Fibroblast of lung (primary cell): ENCODE measurements at regions not wholly inside any gene's neighbourhood (a gene's known extent, or its start where the extent isn't known, plus 50 kb on each side); places are given as distances from the start of the nearest gene placed in this dataset.

Source experiments
- DNase-seq, 2 donors: peaks; one replicate each; pipeline versions ENCODE4 v3.0.0 to v3.0.0-alpha.2; 2010; ENCODE audit warnings: low read depth in 2 of 2
- H2AFZ ChIP-seq: 2 replicates; pipeline ENCODE4 v1.5.1; 2012; ENCODE audit warnings: low read length, control low read depth, inconsistent platforms
- H3K27ac ChIP-seq: 2 replicates; pipeline ENCODE4 v1.5.1; 2011; ENCODE audit warnings: low read length, control low read depth; ENCODE audit not compliant: insufficient read depth
- H3K27me3 ChIP-seq: 2 replicates; pipeline ENCODE4 v1.5.1; 2011; ENCODE audit warnings: mild to moderate bottlenecking, low read length; ENCODE audit not compliant: control insufficient read depth, insufficient read depth
- H3K36me3 ChIP-seq: 2 replicates; pipeline ENCODE4 v1.5.1; 2011; ENCODE audit warnings: low read length; ENCODE audit not compliant: control insufficient read depth, insufficient read depth
- H3K4me1 ChIP-seq: 2 replicates; pipeline ENCODE4 v1.5.1; 2011; ENCODE audit warnings: low read length; ENCODE audit not compliant: control insufficient read depth, insufficient read depth; ENCODE audit errors: extremely low read depth
- H3K4me2 ChIP-seq: 2 replicates; pipeline ENCODE4 v1.5.1; 2011; ENCODE audit warnings: low read length, control low read depth; ENCODE audit not compliant: insufficient read depth; ENCODE audit errors: extremely low read depth
- H3K4me3 ChIP-seq, 4 experiments: fragments of 200-600 bp in 1 of 4; sonication (generic) in 1 of 4; replicated peaks in 1 of 4; 2 replicates each; pipeline ENCODE4 v1.5.1; 2011 to 2016; ENCODE audit warnings: low read length in 4 of 4, low read depth in 3 of 4, mild to moderate bottlenecking in 3 of 4, control low read depth in 2 of 4, inconsistent platforms in 1 of 4, mixed read lengths in 1 of 4; ENCODE audit not compliant: insufficient read depth in 1 of 4; ENCODE audit errors: control extremely low read depth in 1 of 4
- H3K79me2 ChIP-seq: 2 replicates; pipeline ENCODE4 v1.5.1; 2012; ENCODE audit warnings: mild to moderate bottlenecking, low read length, inconsistent platforms; ENCODE audit not compliant: control insufficient read depth, insufficient read depth
- H3K9ac ChIP-seq: 2 replicates; pipeline ENCODE4 v1.5.1; 2011; ENCODE audit warnings: mild to moderate bottlenecking, low read length, control low read depth; ENCODE audit not compliant: insufficient read depth
- H3K9me3 ChIP-seq: 2 replicates; pipeline ENCODE4 v1.5.1; 2012; ENCODE audit warnings: low read depth, low read length; ENCODE audit not compliant: control insufficient read depth, insufficient read depth
- H4K20me1 ChIP-seq: 2 replicates; pipeline ENCODE4 v1.5.1; 2011; ENCODE audit warnings: low read length; ENCODE audit not compliant: control insufficient read depth, insufficient read depth; ENCODE audit errors: extremely low read depth
- CTCF ChIP-seq, 2 donors: IDR thresholded peaks in 1 of 2; conservative IDR thresholded peaks in 1 of 2; 1 replicate in 1 of 2; 2 replicates in 1 of 2; pipeline ENCODE4 v1.5.1; 2011 to 2012; ENCODE audit warnings: low read length in 2 of 2, control low read depth in 1 of 2, inconsistent platforms in 1 of 2, low read depth in 1 of 2, mild to moderate bottlenecking in 1 of 2
- EZH2 ChIP-seq: IDR thresholded peaks from 2 replicates; pipeline ENCODE4 v1.5.1; 2012; ENCODE audit warnings: low read length, control low read depth, mild to moderate bottlenecking; ENCODE audit errors: missing control alignments

DNA sequence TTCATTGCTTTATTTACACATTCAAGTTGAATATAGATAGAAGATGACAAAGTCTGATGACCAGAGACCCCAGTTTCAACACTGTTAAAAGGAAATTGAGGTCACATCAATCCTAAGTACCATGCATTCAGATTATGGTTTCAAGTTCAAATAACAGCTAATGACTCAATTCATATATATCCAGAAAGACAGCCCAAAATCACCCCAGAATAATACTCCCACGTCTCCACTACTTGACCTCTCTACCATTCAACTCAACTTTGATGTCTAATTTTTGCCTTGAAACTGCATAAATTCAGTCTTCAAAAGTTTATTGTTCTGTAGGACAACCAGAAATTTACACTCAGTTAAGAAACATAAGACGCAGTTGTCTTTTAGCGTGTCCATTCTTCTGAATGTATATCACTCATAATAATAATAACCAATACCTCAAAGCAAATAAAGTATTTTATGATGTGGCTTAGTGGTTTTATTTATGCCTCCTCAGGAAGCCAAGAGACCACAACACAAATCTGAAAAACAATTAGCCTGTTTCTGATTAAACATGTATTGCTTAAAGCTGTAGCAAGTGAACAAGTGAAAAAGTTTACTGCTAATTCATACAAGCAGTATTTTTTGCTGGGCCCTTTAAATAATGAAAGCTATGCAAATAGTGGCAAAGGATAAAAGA is 569.0 kb downstream of the LTN1 start:
- DNase-seq = peak in 1 of 2 donors; percentile 48
- TF ChIP-seq CTCF (conservative IDR thresholded peaks at IDR 0.05 in 1 of 2, IDR thresholded peaks at IDR 0.05 in 1 of 2; ENCODE audit: low read depth in 1 of 2, low read length in 2 of 2) (no peak), EZH2 (no peak)
- no peak overlapping the region for H2AFZ ChIP-seq
- H3K9me3 ChIP-seq = no peaks in the 10 kb centered on the region
- no peaks in the 10 kb centered on the region for H3K79me2 ChIP-seq
- H3K4me2 ChIP-seq = no peak overlapping the region
- H3K4me1 ChIP-seq = peaks cover 2% of the 10 kb centered on the region
- no peak overlapping the region for H3K4me3 ChIP-seq
- no peak overlapping the region for H3K27ac ChIP-seq
- no peaks in the 10 kb centered on the region for H3K27me3 ChIP-seq
- H3K9ac ChIP-seq = no peak overlapping the region
- H4K20me1 ChIP-seq = no peaks in the 10 kb centered on the region
- H3K36me3 ChIP-seq = no peaks in the 10 kb centered on the region

GRCh38 chr21:28421716-28422524 is 570.8 kb downstream of the LTN1 start:
- DNase-seq = peak; percentile 30 to 93
- Histone ChIP-seq H2AFZ (no peak overlapping the region), H3K27ac (peak overlapping the region; percentile 59)

More at GRCh38 chr21:28421716-28422524, 570.8 kb downstream of the LTN1 start:
- H3K9me3 ChIP-seq = no peaks in the 10 kb centered on the region
- H3K36me3 ChIP-seq = no peaks in the 10 kb centered on the region
- no peaks in the 10 kb centered on the region for H3K79me2 ChIP-seq
- no peak for TF ChIP-seq CTCF (conservative IDR thresholded peaks at IDR 0.05 in 1 of 2, IDR thresholded peaks at IDR 0.05 in 1 of 2; ENCODE audit: low read depth in 1 of 2, low read length in 2 of 2)
- TF ChIP-seq EZH2 = no peak
- no peaks in the 10 kb centered on the region for H3K27me3 ChIP-seq
- peaks cover 2% of the 10 kb centered on the region for H3K4me1 ChIP-seq
- H3K9ac ChIP-seq = peak overlapping the region; percentile 5
- no peak overlapping the region for H3K4me3 ChIP-seq
- H4K20me1 ChIP-seq = no peaks in the 10 kb centered on the region
- no peak overlapping the region for H3K4me2 ChIP-seq
